Activated CD4-positive, CD25-positive, alpha-beta regulatory T cell (primary cell): ENCODE measurements at regions not wholly inside any gene's neighbourhood (a gene's known extent, or its start where the extent isn't known, plus 50 kb on each side); places are given as distances from the start of the nearest gene placed in this dataset.
"Not testable (repeated sequence)": the region's sequence is repeated elsewhere in the genome, so short reads cannot be mapped to it uniquely, and the experiment has no call there.

ENCODE experiments used
- DNase-seq, 4 experiments: peaks; one replicate each; lab custom pipeline; 2025; lab: John Stamatoyannopoulos, UW

DNA sequence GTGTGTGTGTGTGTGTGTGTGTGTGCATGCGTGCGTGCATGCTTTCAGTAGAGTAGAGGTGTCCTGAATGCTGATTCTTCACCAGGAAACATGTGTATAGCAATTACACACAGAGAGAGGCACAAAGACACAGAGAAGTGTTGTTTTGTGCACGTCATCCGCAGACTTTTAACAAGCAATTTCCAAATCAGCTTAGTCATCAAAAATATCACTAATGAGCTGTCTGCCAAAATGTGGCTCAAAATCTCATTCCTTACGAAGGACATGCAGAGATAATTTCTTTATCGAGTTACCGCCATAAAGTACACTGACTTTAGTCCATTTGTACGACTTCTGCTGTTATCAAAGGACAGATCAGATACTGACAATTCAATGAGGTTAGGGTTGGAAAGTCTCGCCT lies 274.9 kb upstream of the RARB start:
- DNase-seq = no peak

GRCh38 chr3:25153561-25153960 lies 274.5 kb upstream of the RARB start:
- DNase-seq = no peak

DNA sequence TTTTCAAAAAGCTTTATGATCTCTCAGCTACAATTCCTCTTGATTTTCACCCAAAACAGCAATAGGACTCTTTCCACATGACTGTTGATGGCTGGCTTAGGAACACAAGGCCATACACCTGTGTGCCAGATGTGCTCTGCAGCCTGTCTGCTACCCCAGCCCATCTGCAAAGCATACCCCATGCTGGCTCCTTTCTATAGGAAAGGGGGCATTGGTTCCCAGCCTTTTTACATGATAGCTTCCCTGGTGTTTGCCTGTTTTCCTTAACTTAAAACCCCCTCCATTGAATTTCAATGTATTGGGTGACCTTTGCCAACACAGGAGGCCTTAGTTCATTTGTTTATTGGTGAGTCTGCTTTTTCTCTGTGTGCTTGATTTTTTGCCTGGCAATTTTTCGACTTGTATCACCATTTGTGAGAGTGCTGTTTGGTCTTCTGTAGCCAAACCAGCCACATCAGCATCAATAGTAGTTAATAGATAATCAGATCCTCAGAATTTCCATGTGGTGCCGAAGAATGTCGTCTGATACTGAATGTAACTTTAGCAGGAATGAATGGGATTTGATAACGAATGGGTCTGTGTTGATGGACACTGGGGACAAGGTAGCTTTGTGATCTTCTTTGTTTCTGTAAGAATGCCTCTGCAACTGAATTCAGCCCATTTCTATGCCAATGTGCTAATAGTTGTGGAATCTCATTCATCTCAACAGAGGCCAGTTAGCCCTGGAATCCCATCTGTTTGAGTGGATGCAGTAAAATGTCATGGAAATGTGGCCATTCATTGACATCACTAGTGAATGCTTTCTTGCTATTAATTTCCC lies 272.2 kb upstream of the RARB start:
- DNase-seq = no peak

DNA sequence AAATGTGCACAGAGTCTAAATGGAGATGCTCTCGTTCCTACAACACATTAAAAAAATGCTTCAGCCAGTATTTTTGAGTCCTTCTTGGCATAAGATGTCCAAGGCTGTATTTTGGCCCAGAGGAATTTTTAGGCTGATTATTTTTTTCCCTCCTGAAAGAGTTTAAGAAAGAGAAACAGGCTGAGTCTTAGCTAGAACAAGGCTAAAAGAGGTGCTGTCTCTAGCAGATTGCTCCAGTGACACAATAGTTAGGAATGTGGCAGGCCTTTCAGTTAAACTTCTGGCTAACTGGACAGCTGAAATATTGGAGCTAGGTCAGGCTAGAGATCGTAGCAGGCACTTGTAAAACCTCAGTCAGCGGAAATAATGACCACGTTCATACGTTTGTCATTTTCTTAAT lies 271.4 kb upstream of the RARB start:
- DNase-seq = no peak

GRCh38 chr3:25165306-25165705 lies 262.8 kb upstream of the RARB start:
- no peak for DNase-seq

GRCh38 chr3:25166016-25166415 lies 262.0 kb upstream of the RARB start:
- DNase-seq = no peak

- DNase-seq = no peak
These were observed 258.9 kb upstream of the RARB start for GRCh38 chr3:25169151-25169550.

- DNase-seq = no peak
These were observed 258.0 kb upstream of the RARB start for GRCh38 chr3:25170021-25170420.

- DNase-seq = no peak
These were observed 256.8 kb upstream of the RARB start for GRCh38 chr3:25171118-25171807.

DNA sequence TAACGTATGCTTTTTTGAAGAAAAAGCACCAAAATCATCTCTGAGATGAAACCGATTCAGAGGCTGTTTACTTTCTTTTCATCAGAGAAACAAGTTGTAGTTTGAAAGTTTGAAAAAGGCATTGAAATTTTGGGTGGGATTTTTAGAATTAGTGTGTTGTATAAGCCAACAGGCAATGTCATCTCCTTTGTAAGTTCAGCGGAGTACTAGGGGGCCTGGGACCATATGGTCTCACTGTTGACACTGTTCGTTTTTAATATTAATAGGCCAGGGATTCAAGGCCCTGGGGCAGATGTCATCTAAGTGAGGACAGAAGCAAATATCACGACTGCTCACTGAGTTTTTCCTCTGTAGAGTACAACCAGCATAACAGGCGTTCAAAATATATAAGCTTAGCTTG lies 256.2 kb upstream of the RARB start:
- no peak for DNase-seq

DNA sequence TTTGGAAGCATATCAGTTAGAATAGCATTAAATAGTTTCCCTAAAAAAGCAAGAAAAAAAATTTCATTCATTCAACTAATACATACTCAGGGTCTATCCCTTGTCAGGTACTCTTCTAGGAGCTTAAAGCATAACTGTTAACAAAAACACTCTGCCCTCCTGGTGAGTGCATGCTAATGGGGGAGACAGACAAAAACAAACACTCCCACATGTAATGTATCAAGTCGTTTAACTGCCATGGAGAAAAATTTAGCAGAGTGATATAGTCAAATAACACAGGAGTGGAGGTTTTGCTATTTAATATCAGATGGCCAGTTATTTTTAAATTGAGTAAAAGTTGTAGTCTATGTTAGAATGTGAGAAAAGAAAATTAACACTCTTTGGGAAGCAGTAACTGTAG lies 254.5 kb upstream of the RARB start:
- no peak for DNase-seq

DNA sequence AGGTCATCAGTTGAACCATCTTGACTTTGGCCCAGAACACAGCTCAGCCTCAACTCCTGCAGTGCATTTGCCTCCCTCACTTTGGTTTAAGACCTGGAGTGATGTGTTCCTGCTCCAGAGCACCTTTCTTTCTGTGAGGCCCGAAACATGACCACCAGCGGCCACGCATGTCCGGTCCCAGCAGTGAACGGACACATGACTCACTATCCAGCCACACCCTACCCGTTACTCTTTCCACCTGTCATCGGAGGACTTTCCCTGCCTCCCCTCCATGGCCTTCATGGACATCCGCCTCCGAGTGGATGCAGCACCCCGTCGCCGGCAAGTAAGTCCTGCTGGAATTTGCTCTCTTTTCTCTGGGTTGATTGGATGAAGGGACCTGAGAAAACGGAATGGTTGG lies 253.8 kb upstream of the RARB start:
- no peak for DNase-seq

GRCh38 chr3:25177041-25177440 lies 251.0 kb upstream of the RARB start:
- no peak for DNase-seq

GRCh38 chr3:25178672-25179071 lies 249.4 kb upstream of the RARB start:
- no peak for DNase-seq

DNA sequence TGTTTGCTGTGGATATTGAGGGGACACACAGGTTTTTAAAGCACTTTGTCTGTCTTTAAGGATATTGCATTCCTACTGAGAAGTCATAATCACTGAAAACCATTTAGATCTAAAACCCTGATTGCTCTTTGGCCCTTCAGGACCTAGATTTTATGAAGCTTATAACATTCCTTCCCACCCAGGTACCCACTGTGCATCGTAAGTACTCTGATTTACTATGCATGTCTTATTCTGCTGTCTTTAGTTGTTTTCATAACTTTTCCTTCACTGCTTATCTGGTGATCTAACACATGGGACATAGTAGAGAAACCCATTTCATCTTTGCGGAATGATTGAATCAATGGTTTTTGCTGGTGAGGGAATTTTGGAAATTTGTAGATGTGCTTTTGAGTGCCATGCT lies 247.0 kb upstream of the RARB start:
- DNase-seq = no peak

GRCh38 chr3:25182794-25183193 lies 245.3 kb upstream of the RARB start:
- DNase-seq = no peak

DNA sequence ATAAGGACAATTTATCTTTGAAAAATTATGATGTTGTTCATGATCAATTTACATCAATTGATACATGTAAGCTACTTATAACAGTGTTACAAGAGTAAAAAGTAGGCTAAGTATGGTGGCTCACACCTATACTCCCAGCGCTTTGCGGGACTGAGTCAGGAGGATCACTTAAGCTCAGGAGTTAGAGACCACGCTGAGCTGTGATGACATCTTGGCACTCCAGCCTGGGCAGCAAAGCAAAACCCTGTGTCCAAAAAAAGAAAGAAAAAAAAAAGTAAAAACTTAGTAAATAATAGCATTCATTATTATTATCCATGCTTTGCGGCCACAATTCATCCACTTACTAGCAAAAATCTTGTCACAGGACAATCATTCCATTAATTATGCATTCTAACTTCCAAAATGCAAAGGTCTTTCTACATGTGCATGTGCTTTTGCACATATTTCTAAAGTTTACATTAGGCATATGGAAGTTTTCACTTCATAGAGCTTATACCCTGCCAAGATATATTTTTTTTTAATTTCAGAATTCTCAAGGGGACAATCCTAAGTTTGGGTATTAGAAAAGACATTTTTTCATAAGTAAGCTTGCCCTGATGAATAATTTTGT lies 243.3 kb upstream of the RARB start:
- DNase-seq = no peak

DNA sequence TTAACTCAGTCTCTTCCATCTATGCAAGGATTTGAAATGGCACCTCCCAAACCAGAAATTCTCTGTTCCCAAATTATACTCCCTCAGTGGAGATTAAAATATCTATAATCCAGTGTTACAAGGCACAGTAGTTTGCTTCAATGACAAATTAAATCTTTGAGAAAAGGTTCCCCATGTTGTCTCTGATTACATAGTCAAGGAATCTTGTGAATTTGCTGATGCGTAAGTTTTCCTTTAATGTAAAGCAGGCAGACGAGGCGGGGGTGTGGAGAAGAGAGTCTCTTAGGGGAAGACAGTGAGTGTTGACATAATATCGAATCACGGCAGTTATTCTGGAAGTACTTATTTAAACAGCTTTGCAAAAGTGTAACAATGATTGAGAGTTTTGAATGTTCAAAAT lies 236.4 kb upstream of the RARB start:
- DNase-seq = no peak

DNA sequence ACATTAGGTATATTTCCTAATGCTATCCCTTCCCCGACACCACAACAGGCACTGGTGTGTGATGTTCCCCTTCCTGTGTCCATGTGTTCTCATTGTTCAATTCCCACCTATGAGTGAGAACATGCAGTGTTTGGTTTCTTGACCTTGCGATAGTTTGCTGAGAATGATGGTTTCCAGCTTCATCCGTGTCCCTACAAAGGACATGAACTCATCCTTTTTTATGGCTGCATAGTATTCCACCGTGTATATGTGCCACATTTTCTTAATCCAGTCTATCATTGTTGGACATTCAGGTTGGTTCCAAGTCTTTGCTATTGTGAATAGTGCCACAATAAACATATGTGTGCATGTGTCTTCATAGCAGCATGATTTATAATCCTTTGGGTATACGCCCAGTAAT lies 228.5 kb upstream of the RARB start:
- DNase-seq = not testable (repeated sequence)

DNA sequence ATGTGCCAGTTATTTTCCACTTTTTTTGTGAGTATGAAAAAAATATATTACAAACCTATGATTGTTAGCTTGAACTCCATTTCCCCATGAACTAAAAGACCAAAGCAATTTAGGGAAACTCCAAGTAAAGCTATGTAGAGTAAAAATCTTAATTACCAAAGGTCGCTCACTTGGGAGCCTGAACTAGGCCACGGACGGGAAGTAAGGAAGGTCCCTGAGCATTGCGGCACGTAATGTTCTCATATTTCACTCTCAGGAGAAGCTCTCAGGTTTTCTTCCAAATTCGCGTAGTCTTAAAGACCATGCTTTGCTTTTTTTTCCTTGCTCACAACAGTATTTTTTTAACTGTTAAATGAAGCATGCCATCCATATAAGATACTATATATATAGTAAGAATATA lies 215.3 kb upstream of the RARB start:
- DNase-seq = no peak

DNA sequence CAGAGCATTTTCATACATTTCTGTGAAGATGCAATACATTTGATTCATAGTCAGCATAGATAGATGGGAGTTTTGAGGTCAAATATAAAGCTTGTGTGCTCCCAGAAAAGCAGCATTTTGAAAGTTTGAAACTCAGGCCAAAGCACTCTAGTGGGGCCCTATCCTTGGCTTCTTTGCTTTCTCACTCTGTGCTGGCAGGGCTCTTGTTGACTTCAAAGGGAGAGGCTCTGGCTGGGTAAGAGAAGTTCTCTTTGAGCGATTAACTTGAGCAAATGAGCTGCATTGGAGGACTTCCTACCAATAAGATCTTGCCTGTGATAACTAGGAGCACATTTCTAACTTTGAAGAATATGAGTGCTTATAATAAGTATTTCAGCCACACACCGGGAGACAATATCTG lies 214.0 kb upstream of the RARB start:
- DNase-seq = no peak

GRCh38 chr3:25218362-25218761 lies 209.7 kb upstream of the RARB start:
- no peak for DNase-seq

DNA sequence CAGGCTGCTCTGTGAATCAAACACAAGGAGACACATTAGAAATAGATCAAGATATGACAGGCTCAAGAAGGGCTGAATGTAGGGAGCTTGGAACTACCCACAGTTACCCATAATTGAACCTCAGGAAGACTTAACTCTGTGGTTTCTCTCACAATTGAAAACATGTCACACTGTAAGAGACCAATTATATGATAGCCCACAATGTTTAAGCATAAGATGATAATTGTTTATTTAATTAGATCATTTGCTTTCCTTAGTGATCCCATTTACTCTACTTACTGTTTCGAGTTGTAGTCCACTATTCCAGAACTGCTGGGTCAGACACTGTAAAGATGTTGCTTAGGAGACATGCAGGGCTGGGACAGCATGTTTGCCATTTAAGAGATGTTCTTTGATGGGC lies 201.3 kb upstream of the RARB start:
- DNase-seq = no peak
